ENCODE measurements at regions not wholly inside any gene's neighbourhood (a gene's known extent, or its start where the extent isn't known, plus 50 kb on each side); places are given as distances from the start of the nearest gene placed in this dataset.

DNA sequence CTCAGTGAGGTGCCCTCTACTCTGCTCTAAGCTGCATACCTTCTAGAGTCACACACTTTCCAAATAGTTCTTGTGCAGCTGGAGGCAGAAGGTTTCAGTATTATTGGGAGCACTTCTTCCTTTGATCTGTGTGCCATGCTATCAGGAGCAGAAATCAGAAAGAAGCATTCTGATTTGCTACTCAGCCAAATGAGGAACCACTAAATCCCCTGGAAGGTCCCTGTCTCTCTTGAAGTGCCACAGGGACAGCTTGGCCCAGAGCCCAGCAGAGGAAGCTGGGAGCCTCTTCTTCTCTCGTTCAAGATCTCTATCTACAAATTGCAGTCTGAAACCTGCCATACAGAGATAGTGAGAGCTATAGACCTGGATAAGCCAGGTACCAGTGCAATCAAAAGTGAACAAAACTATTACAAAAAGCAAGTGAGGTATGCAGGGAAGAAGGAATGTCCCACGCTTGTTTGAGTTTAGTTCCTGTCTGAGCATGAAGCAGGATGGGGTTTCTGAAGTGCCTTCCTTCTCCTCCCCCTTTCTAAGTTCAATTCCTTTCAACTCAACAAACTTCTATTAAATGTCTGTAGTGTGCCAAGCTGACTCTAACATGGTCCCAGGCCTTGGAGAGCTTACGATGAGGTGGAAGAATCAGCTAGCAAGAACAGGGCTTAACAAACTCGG, 100.9 kb upstream of the PARP11 start:
- H3K27me3 ChIP-seq, result no peaks in the 10 kb centered on the region
- no peaks in the 10 kb centered on the region for H3K36me3 ChIP-seq
- H3K9me3 ChIP-seq, result no peaks in the 10 kb centered on the region
- TF ChIP-seq, protein P1, sequence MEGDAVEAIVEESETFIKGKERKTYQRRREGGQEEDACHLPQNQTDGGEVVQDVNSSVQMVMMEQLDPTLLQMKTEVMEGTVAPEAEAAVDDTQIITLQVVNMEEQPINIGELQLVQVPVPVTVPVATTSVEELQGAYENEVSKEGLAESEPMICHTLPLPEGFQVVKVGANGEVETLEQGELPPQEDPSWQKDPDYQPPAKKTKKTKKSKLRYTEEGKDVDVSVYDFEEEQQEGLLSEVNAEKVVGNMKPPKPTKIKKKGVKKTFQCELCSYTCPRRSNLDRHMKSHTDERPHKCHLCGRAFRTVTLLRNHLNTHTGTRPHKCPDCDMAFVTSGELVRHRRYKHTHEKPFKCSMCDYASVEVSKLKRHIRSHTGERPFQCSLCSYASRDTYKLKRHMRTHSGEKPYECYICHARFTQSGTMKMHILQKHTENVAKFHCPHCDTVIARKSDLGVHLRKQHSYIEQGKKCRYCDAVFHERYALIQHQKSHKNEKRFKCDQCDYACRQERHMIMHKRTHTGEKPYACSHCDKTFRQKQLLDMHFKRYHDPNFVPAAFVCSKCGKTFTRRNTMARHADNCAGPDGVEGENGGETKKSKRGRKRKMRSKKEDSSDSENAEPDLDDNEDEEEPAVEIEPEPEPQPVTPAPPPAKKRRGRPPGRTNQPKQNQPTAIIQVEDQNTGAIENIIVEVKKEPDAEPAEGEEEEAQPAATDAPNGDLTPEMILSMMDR (IDR thresholded peaks at IDR 0.05), result no peak
- intact Hi-C loops (cut with DNase I), result no loop called here
- no peak for DNase-seq (ENCODE audit: low spot score in 2 of 2)
- H3K27ac ChIP-seq, result no peak overlapping the region
- no peak overlapping the region for H3K4me3 ChIP-seq
- H3K4me1 ChIP-seq, result no peaks in the 10 kb centered on the region

DNA sequence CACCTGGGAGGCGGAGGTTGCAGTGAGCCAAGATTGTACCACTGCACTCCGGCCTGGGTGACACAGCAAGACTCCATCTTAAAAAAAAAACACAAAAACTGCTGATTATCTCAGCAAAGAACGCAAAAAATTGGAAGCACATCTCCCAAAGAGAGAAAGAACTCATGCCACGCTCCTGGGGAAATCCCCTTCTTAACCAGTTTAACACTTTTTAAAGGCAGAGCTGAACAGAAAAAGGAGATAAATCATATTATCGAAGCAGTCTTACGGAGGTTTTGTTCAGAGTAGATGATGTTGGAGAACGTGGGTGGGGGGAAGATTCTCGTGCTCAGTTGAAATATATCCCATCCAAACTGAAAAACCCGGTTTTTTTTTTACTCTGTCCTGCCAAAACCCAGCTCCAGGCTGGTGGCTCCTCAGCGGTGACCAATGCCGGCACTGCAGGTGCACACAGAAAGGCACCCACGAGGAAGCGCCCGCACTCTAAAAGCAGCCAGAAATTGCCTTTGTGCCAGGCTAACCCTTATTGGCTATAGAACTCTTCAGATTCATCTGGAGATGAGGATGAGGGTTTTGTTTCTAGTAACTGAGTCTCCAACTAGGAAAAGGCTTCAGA, 100.2 kb upstream of the PARP11 start:
- TF ChIP-seq, protein P1 (IDR thresholded peaks at IDR 0.05), result no peak
- DNase-seq (ENCODE audit: low spot score in 2 of 2), result no peak
- intact Hi-C loops (cut with DNase I), result no loop called here

DNA sequence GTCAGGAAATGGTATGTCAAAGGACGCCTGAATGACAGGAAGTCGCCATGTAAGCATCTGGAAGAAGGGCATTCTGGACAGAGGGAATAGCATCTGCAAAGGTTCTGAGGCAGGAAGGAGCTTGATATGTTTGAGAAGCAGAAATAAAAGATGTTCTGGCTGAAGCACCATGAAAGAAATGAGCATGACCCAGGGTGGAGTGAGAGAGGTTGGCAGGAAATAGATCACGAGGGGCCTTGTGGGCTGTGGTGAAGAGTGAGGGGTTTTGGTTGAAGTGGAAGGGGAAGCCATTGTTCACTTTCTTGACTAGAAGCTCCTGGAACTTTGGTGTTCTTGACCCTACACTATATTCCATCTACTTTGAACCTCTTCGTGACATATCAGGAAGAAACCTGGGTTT, 99.4 kb upstream of the PARP11 start:
- Histone ChIP-seq H3K4me1 (no peaks in the 10 kb centered on the region), H3K27ac (no peak overlapping the region), H3K4me3 (no peak overlapping the region), H3K36me3 (no peaks in the 10 kb centered on the region), H3K9me3 (no peaks in the 10 kb centered on the region), H3K27me3 (peaks cover 3% of the 10 kb centered on the region)
- DNase-seq (ENCODE audit: low spot score in 2 of 2), result no peak
- TF ChIP-seq, protein P1 (IDR thresholded peaks at IDR 0.05), result no peak
- intact Hi-C loops (cut with DNase I), result no loop called here

More for the DNA sequence above, 100.2 kb upstream of the PARP11 start:
- Histone ChIP-seq H3K27ac (no peak overlapping the region), H3K36me3 (no peaks in the 10 kb centered on the region), H3K27me3 (no peaks in the 10 kb centered on the region), H3K4me3 (no peak overlapping the region), H3K9me3 (no peaks in the 10 kb centered on the region), H3K4me1 (no peaks in the 10 kb centered on the region)

DNA sequence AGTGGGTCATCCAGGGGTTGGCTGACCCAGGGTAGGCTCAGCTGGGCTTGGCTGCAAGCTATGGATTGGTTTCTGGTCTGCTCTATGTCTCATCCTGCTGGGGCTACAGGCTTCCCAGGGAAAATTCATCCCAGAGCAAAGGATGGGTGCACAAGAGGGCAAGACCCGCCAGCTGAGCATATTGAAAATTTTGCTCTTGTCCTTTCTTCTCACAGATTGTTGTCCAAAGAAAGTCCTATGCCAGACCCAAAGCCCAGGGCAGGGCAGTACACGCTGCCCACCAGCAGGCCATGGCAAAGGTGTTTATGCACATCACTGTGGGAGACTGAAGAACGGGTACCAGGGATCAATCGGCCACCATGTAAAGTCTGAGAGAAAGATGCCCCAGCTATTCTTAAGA, 95.3 kb upstream of the PARP11 start:
- no peaks in the 10 kb centered on the region for H3K36me3 ChIP-seq
- intact Hi-C loops (cut with DNase I), result no loop called here
- DNase-seq (ENCODE audit: low spot score in 2 of 2), result no peak

DNA sequence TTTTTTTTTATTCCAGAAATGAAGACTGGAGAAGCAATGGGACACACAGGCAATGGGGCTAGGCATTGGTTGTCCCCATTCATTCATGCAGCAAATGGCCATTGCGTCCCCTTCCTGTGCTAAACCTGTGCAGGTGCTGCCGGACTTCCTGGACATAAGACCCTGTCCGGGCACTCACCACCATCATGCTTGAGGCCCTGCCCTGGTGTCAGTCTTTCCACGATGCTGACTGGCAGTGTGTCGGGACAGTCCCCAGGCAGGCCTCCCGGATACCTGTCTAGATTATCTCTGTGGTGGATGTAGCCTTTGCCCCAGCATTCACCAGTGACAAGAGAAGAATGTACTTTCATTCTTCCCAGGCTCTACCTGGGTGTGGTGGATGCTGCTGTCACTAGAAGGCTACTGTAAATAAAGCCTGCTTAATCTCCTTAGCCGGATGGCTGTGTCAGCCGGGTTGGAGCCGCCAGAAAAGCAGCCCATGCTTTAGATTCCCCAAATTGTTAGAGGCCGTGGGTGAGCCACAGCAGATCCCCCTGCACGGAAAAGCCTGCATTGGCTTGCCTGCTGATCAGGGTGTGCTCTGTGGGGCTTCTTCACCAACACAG, 94.5 kb upstream of the PARP11 start:
- no peaks in the 10 kb centered on the region for H3K36me3 ChIP-seq
- no peak overlapping the region for H3K4me3 ChIP-seq
- TF ChIP-seq, protein P1 (IDR thresholded peaks at IDR 0.05), result no peak
- no peak overlapping the region for H3K27ac ChIP-seq
- DNase-seq (ENCODE audit: low spot score in 2 of 2), result no peak
- intact Hi-C loops (cut with DNase I), result no loop called here
- no peaks in the 10 kb centered on the region for H3K9me3 ChIP-seq
- H3K27me3 ChIP-seq, result peaks cover 3% of the 10 kb centered on the region
- no peaks in the 10 kb centered on the region for H3K4me1 ChIP-seq

More for the DNA sequence above, 95.3 kb upstream of the PARP11 start:
- TF ChIP-seq, protein P1 (IDR thresholded peaks at IDR 0.05), result no peak
- Histone ChIP-seq H3K27me3 (peaks cover 3% of the 10 kb centered on the region), H3K27ac (no peak overlapping the region), H3K9me3 (no peaks in the 10 kb centered on the region), H3K4me3 (no peak overlapping the region), H3K4me1 (no peaks in the 10 kb centered on the region)

All from ascending aorta (tissue), 2 donors.